ENCODE measurements at regions not wholly inside any gene's neighbourhood (a gene's known extent, or its start where the extent isn't known, plus 50 kb on each side); places are given as distances from the start of the nearest gene placed in this dataset.
"Not testable (repeated sequence)": the region's sequence is repeated elsewhere in the genome, so short reads cannot be mapped to it uniquely, and the experiment has no call there.

DNA sequence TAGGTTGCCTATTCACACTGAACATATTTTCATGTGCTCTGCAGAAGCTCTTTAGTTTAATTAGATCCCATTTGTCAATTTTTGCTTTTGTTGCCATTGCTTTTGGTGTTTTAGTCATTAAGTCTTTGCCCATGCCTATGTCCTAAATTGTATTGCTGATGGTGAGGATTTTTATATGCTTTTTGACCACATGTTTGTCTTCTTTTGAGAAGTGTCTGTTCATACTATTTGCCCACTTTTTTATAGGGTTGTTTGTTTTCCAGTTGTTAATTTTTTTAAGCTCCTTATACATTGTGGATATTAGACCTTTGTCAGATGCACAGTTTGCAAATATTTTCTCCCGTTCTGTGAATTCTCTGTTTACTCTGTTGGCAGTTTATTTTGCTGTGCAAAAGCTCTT lies 84.5 kb upstream of the LRIF1 start:
- TF ChIP-seq, protein P1, sequence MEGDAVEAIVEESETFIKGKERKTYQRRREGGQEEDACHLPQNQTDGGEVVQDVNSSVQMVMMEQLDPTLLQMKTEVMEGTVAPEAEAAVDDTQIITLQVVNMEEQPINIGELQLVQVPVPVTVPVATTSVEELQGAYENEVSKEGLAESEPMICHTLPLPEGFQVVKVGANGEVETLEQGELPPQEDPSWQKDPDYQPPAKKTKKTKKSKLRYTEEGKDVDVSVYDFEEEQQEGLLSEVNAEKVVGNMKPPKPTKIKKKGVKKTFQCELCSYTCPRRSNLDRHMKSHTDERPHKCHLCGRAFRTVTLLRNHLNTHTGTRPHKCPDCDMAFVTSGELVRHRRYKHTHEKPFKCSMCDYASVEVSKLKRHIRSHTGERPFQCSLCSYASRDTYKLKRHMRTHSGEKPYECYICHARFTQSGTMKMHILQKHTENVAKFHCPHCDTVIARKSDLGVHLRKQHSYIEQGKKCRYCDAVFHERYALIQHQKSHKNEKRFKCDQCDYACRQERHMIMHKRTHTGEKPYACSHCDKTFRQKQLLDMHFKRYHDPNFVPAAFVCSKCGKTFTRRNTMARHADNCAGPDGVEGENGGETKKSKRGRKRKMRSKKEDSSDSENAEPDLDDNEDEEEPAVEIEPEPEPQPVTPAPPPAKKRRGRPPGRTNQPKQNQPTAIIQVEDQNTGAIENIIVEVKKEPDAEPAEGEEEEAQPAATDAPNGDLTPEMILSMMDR (conservative IDR thresholded peaks at IDR 0.05): not testable (repeated sequence)
- not testable (repeated sequence) for TF ChIP-seq ZFX (IDR thresholded peaks at IDR 0.05)
